Brain microvascular endothelial cell (primary cell): ENCODE measurements at regions not wholly inside any gene's neighbourhood (a gene's known extent, or its start where the extent isn't known, plus 50 kb on each side); places are given as distances from the start of the nearest gene placed in this dataset.

Experiments
- DNase-seq: peaks from one replicate; pipeline ENCODE4 v3.0.0-alpha.2; 2020
- H3K27ac ChIP-seq: fragments of 250-450 bp; sonication (Bioruptor Pico); 2 replicates; pipeline ENCODE4 v1.5.1; 2020; ENCODE audit warnings: mild to moderate bottlenecking, moderate library complexity
- H3K27me3 ChIP-seq: fragments of 250-450 bp; sonication (Bioruptor Pico); replicated peaks from 2 replicates; pipeline ENCODE4 v1.5.1; 2020; ENCODE audit warnings: mild to moderate bottlenecking
- H3K36me3 ChIP-seq: fragments of 250-450 bp; sonication (Bioruptor Pico); replicated peaks from 2 replicates; pipeline ENCODE4 v1.5.1; 2020; ENCODE audit warnings: mild to moderate bottlenecking
- H3K4me3 ChIP-seq: 2 replicates; pipeline ENCODE4 v1.5.1; 2011; ENCODE audit warnings: low read depth, mild to moderate bottlenecking, control low read depth, low read length, moderate library complexity
- in situ Hi-C: cut with HindIII; loops from 2 replicates; pipeline ENCODE4 v1.10.0; 2017; ENCODE audit warnings: low sequenced_read_pairs, low pct_ligation_motif_present
- TF ChIP-seq, protein P1 (sequence below): IDR thresholded peaks from 2 replicates; pipeline ENCODE4 v1.5.1; 2011; ENCODE audit warnings: low read depth, mild to moderate bottlenecking, moderate library complexity, low read length, control low read depth, inconsistent platforms; ENCODE audit errors: missing control alignments

DNA sequence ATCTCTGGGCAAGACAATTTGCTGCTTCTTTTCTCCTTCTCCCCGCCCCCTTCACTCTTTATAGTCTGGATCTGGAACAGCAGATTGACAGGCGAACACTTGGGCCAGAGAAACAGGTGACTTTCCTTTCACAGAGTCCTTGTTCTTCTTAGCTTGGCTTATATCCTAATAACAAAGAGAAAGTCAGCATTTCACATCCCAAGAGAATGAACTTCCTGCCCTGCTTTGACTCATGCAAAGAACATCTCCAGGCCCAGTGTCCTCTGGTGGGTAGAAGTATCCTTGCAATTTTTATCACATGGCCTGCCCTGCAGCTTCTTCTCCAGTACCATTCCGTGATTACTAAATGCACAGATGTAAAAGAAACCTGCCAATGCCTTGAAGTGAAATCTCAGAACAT, 764.4 kb downstream of the ADGRL2 start:
- Histone ChIP-seq H3K27ac (peak overlapping the region; percentile 71), H3K27me3 (no peaks in the 10 kb centered on the region), H3K36me3 (no peaks in the 10 kb centered on the region), H3K4me3 (no peak overlapping the region)
- peak; percentile 90 for DNase-seq
- in situ Hi-C loops, result no loop called here
- TF ChIP-seq, protein P1, sequence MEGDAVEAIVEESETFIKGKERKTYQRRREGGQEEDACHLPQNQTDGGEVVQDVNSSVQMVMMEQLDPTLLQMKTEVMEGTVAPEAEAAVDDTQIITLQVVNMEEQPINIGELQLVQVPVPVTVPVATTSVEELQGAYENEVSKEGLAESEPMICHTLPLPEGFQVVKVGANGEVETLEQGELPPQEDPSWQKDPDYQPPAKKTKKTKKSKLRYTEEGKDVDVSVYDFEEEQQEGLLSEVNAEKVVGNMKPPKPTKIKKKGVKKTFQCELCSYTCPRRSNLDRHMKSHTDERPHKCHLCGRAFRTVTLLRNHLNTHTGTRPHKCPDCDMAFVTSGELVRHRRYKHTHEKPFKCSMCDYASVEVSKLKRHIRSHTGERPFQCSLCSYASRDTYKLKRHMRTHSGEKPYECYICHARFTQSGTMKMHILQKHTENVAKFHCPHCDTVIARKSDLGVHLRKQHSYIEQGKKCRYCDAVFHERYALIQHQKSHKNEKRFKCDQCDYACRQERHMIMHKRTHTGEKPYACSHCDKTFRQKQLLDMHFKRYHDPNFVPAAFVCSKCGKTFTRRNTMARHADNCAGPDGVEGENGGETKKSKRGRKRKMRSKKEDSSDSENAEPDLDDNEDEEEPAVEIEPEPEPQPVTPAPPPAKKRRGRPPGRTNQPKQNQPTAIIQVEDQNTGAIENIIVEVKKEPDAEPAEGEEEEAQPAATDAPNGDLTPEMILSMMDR, result peak; percentile 58

DNA sequence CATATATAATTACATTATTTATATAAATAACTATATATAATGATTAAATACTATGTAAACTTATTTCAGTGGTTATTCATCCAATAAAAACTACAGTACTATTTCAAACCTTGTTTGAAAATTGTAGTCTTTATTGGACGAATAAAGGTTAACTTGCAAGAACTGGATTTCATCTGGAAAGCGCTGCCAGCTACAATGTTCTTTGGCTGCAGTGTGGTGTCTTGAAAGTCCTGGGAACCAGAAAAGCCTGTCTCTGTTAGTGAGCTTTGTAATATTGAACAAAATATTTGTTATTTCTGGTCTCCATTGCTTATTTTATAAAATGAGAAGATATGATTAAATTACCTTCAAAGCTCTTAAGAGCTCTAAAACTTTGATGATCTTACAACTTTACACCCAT, 763.6 kb downstream of the ADGRL2 start:
- Histone ChIP-seq H3K27me3 (no peaks in the 10 kb centered on the region), H3K4me3 (no peak overlapping the region), H3K36me3 (no peaks in the 10 kb centered on the region), H3K27ac (no peak overlapping the region)
- TF ChIP-seq, protein P1, result no peak
- in situ Hi-C loops, result no loop called here
- no peak for DNase-seq

DNA sequence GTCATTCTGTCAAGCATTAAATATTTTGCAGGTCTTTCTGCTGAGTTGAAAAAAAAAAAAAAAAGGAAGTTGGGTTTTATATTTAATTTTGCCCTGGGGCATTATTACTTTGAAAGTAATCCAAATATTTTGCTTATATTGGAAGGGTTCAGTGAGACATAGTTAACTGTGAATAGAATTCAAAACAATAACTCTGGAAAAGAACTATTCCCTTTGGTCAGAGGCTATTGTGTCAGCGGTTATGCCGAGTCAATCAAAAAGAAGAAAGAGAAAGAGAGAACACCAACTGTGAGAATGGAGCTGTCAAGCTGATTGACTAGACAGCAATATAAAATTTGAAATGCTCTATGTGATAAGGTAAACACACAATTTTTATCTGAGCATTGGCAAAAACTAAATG, 761.7 kb downstream of the ADGRL2 start:
- TF ChIP-seq, protein P1, result no peak
- Histone ChIP-seq H3K36me3 (no peaks in the 10 kb centered on the region), H3K27ac (no peak overlapping the region), H3K4me3 (no peak overlapping the region), H3K27me3 (no peaks in the 10 kb centered on the region)
- in situ Hi-C loops, result no loop called here
- no peak for DNase-seq

DNA sequence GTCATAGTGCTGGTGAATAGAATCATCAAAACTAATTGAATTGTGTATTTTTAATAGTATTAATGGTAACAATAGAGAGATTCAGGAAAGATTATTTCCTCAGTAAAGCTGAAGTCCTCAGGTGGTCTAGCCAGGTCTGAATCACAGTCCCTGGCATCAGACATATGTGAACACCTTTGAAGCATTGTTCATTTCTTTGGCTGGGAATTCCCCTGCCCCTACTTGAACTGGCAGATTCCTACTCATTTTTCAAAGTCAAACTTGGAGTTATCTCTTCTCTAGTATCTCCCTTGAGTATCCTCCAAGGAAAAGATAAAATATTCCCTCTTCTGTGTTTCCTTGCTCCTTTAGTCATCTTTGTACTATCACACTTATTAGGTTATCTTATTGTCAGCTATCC, 759.8 kb downstream of the ADGRL2 start:
- Histone ChIP-seq H3K36me3 (no peaks in the 10 kb centered on the region), H3K27ac (no peak overlapping the region), H3K4me3 (no peak overlapping the region), H3K27me3 (no peaks in the 10 kb centered on the region)
- in situ Hi-C loops, result no loop called here
- no peak for DNase-seq
- TF ChIP-seq, protein P1, result no peak

DNA sequence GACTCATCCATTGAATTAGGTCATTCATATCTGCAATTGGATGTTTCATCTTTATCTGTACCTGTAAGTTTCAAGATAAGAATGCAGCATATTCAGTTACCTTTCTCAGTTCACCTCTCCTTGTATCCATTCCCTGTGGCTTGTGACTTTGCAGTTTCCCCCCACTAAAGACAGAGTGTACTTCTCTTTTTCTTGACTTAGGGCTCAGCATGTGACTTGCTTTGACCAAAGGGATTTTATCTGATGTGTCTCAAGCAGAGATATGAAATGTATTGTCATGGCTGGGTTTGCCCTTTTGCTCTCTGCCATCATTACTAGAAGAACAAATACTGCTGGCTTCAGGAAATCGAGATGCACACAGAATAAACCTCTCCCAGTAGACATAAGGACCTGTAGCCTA, 754.8 kb downstream of the ADGRL2 start:
- in situ Hi-C loops, result no loop called here
- Histone ChIP-seq H3K4me3 (no peak overlapping the region), H3K27ac (no peak overlapping the region), H3K36me3 (no peaks in the 10 kb centered on the region), H3K27me3 (no peaks in the 10 kb centered on the region)
- TF ChIP-seq, protein P1, result no peak
- DNase-seq, result no peak

DNA sequence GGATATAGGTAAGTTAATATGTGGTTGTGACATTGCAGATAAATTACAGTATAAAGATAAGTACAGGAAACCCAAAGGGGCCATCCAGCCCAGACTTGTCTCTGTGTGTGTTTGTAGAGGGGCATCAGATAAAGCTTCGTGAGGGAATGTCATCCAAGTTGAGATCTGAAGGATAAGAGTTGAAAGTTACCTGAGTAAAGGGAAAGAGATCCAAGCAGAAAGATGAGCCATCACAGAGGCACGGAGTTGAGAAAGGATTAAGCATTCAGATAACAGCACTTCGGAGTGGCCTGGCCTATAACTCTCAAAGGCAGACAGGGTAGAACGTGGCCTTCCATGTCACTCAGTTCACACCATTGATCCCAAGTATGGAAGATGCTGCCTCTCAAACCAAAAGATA, 749.1 kb downstream of the ADGRL2 start:
- DNase-seq, result no peak
- no peaks in the 10 kb centered on the region for H3K27me3 ChIP-seq
- no peaks in the 10 kb centered on the region for H3K36me3 ChIP-seq
- no peak overlapping the region for H3K27ac ChIP-seq
- TF ChIP-seq, protein P1, result no peak
- in situ Hi-C loops, result no loop called here
- H3K4me3 ChIP-seq, result no peak overlapping the region
